ENCODE measurements at regions not wholly inside any gene's neighbourhood (a gene's known extent, or its start where the extent isn't known, plus 50 kb on each side); places are given as distances from the start of the nearest gene placed in this dataset.

- TF ChIP-seq CTCF (conservative IDR thresholded peaks at IDR 0.05 in 1 of 2, IDR thresholded peaks at IDR 0.05 in 1 of 2; ENCODE audit: low read depth in 1 of 2, low read length in 2 of 2) (no peak), EZH2 (IDR thresholded peaks at IDR 0.05; ENCODE audit: low read length, missing control alignments) (no peak)
Measured at GRCh38 chr9:129435988-129436717, 184.7 kb downstream of the C9orf50 start.

All from fibroblast of lung (primary cell).